Endodermal cell (in vitro differentiated cells): ENCODE measurements at regions not wholly inside any gene's neighbourhood (a gene's known extent, or its start where the extent isn't known, plus 50 kb on each side); places are given as distances from the start of the nearest gene placed in this dataset.

ENCODE experiments used
- DNase-seq: peaks from one replicate; pipeline ENCODE4 v3.0.0-alpha.2; 2017
- H3K27ac ChIP-seq: 2 replicates; pipeline ENCODE4 v1.5.1; 2013; ENCODE audit warnings: mild to moderate bottlenecking, low read depth, low read length, moderate library complexity
- H3K27me3 ChIP-seq: 2 replicates; pipeline ENCODE4 v1.6.1; 2013; ENCODE audit warnings: mild to moderate bottlenecking, low read length, moderate library complexity; ENCODE audit not compliant: insufficient read depth, control insufficient read depth, poor library complexity, severe bottlenecking
- H3K36me3 ChIP-seq: 2 replicates; pipeline ENCODE4 v1.7.0; 2013; ENCODE audit warnings: mild to moderate bottlenecking, low read length, moderate library complexity; ENCODE audit not compliant: control insufficient read depth, insufficient read depth
- H3K4me1 ChIP-seq: one replicate; pipeline ENCODE4 v1.7.0; 2013; ENCODE audit warnings: low read length; ENCODE audit not compliant: control insufficient read depth, insufficient read depth
- H3K4me3 ChIP-seq: 2 replicates; pipeline ENCODE4 v1.5.1; 2013; ENCODE audit warnings: mild to moderate bottlenecking, low read length, moderate library complexity
- H3K9ac ChIP-seq: 2 replicates; pipeline ENCODE4 v1.6.1; 2013; ENCODE audit warnings: mild to moderate bottlenecking, low read length, moderate library complexity; ENCODE audit not compliant: poor library complexity, severe bottlenecking; ENCODE audit errors: extremely low read depth
- H3K9me3 ChIP-seq: 2 replicates; pipeline ENCODE4 v1.6.1; 2013; ENCODE audit warnings: mild to moderate bottlenecking, low read length, moderate library complexity; ENCODE audit not compliant: control insufficient read depth
- H3K27ac Mint-ChIP-seq: 2 replicates; pipeline ENCODE4 v1.8.0; 2020; ENCODE audit warnings: mixed read lengths
- H3K27me3 Mint-ChIP-seq: 2 replicates; pipeline ENCODE4 v1.8.0; 2021; ENCODE audit warnings: mild to moderate bottlenecking, mixed read lengths; ENCODE audit not compliant: insufficient read depth
- H3K36me3 Mint-ChIP-seq: 2 replicates; pipeline ENCODE4 v1.8.0; 2020; ENCODE audit warnings: low read depth, mixed read lengths
- H3K4me1 Mint-ChIP-seq: 2 replicates; pipeline ENCODE4 v1.8.0; 2020; ENCODE audit warnings: mixed read lengths
- H3K4me3 Mint-ChIP-seq: 2 replicates; pipeline ENCODE4 v1.8.0; 2020; ENCODE audit warnings: mild to moderate bottlenecking, moderate library complexity, mixed read lengths
- H3K9me3 Mint-ChIP-seq: 2 replicates; pipeline ENCODE4 v1.8.0; 2020; ENCODE audit warnings: mild to moderate bottlenecking, mixed read lengths
- CTCF ChIP-seq: fragments of 200-600 bp; sonication (generic); conservative IDR thresholded peaks from 2 replicates; pipeline ENCODE4 v1.5.0; 2021; ENCODE audit warnings: antibody characterized with exemption, mild to moderate bottlenecking
- WGBS, 2 experiments: methylation state at CpG; one replicate each; pipeline versions ENCODE4 v1.1.5 to v1.1.7; 2013; ENCODE audit warnings: missing lambda C conversion rate in 2 of 2, mixed read lengths in 1 of 2; ENCODE audit not compliant: insufficient coverage in 1 of 2, insufficient read length in 1 of 2; 5-methylcytosine and 5-hydroxymethylcytosine counted together

GRCh38 chr2:172198361-172198760 lies 95.7 kb upstream of the DLX2 start:
- Mint-ChIP-seq H3K36me3 (peaks cover 2% of the 10 kb centered on the region), H3K4me3 (no peak overlapping the region), H3K27ac (no peak overlapping the region), H3K4me1 (no peaks in the 10 kb centered on the region), H3K9me3 (peaks cover 41% of the 10 kb centered on the region), H3K27me3 (no peaks in the 10 kb centered on the region)
- 81 to 94% methylated on average over 4 of the region's 4 CpGs for WGBS, 2 experiments
- Histone ChIP-seq H3K36me3 (no peaks in the 10 kb centered on the region), H3K4me3 (no peak overlapping the region), H3K27ac (no peak overlapping the region), H3K4me1 (no peaks in the 10 kb centered on the region), H3K9me3 (peaks cover 31% of the 10 kb centered on the region), H3K9ac (no peak overlapping the region), H3K27me3 (no peaks in the 10 kb centered on the region)
- no peak for DNase-seq
- TF ChIP-seq CTCF, result no peak

GRCh38 chr2:172198908-172199307 lies 96.2 kb upstream of the DLX2 start:
- DNase-seq, result no peak
- WGBS, 2 experiments, result 88% methylated on average over 1 of the region's 1 CpG; no CpG with 5 or more reads in 1 of the 2 experiments
- no peaks in the 10 kb centered on the region for H3K36me3 ChIP-seq
- no peak overlapping the region for H3K4me3 ChIP-seq
- Mint-ChIP-seq H3K4me3 (no peak overlapping the region), H3K36me3 (peaks cover 1% of the 10 kb centered on the region), H3K27me3 (no peaks in the 10 kb centered on the region), H3K9me3 (peaks cover 36% of the 10 kb centered on the region), H3K4me1 (no peaks in the 10 kb centered on the region), H3K27ac (no peak overlapping the region)
- H3K9ac ChIP-seq, result no peak overlapping the region
- H3K4me1 ChIP-seq, result no peaks in the 10 kb centered on the region
- H3K9me3 ChIP-seq, result peaks cover 25% of the 10 kb centered on the region
- no peak for TF ChIP-seq CTCF
- H3K27ac ChIP-seq, result no peak overlapping the region
- no peaks in the 10 kb centered on the region for H3K27me3 ChIP-seq

GRCh38 chr2:172200495-172201085 lies 97.9 kb upstream of the DLX2 start:
- Mint-ChIP-seq H3K27me3 (no peaks in the 10 kb centered on the region), H3K9me3 (peaks cover 19% of the 10 kb centered on the region), H3K36me3 (peaks cover 1% of the 10 kb centered on the region), H3K4me3 (no peak overlapping the region), H3K27ac (no peak overlapping the region), H3K4me1 (no peaks in the 10 kb centered on the region)
- H3K27ac ChIP-seq, result no peak overlapping the region
- H3K36me3 ChIP-seq, result no peaks in the 10 kb centered on the region
- TF ChIP-seq CTCF, result peak; percentile 77
- H3K4me3 ChIP-seq, result no peak overlapping the region
- peak; percentile 64 for DNase-seq
- H3K27me3 ChIP-seq, result no peaks in the 10 kb centered on the region
- peaks cover 10% of the 10 kb centered on the region for H3K9me3 ChIP-seq
- 83 to 100% methylated on average over 1 to 2 of the region's 2 CpGs for WGBS, 2 experiments
- no peak overlapping the region for H3K9ac ChIP-seq
- no peaks in the 10 kb centered on the region for H3K4me1 ChIP-seq
